T-helper 2 cell treated with Interferon-gamma antibody and Interleukin-4, amounts not matched to agents 5 μg/mL and 100 μg/mL, for 36 hours (primary cell): ENCODE measurements at regions not wholly inside any gene's neighbourhood (a gene's known extent, or its start where the extent isn't known, plus 50 kb on each side); places are given as distances from the start of the nearest gene placed in this dataset.

Experiments
- DNase-seq: peaks from one replicate; pipeline ENCODE4 v3.0.0; 2021; ENCODE audit warnings: low spot score
- H3K27ac Mint-ChIP-seq: one replicate; pipeline ENCODE4 v1.8.0; 2021; ENCODE audit warnings: mild to moderate bottlenecking, mixed read lengths
- H3K27me3 Mint-ChIP-seq: one replicate; pipeline ENCODE4 v1.8.0; 2021; ENCODE audit warnings: low read depth, mixed read lengths
- H3K36me3 Mint-ChIP-seq: one replicate; pipeline ENCODE4 v1.8.0; 2021; ENCODE audit warnings: low read depth, mixed read lengths
- H3K4me1 Mint-ChIP-seq: one replicate; pipeline ENCODE4 v1.8.0; 2021; ENCODE audit warnings: low read depth, mixed read lengths
- H3K4me3 Mint-ChIP-seq: one replicate; pipeline ENCODE4 v1.8.0; 2022; ENCODE audit warnings: mild to moderate bottlenecking, moderate library complexity, mixed read lengths
- H3K9me3 Mint-ChIP-seq: one replicate; pipeline ENCODE4 v1.8.0; 2021; ENCODE audit warnings: mixed read lengths

- no peak for DNase-seq
- Mint-ChIP-seq H3K36me3 (no peaks in the 10 kb centered on the region), H3K4me3 (no peak overlapping the region), H3K27ac (no peak overlapping the region), H3K27me3 (peaks cover 19% of the 10 kb centered on the region), H3K4me1 (peaks cover 22% of the 10 kb centered on the region), H3K9me3 (no peaks in the 10 kb centered on the region)
Measured at GRCh38 chr14:106840258-106840657, 1313.9 kb downstream of the TMEM121 start.

DNA sequence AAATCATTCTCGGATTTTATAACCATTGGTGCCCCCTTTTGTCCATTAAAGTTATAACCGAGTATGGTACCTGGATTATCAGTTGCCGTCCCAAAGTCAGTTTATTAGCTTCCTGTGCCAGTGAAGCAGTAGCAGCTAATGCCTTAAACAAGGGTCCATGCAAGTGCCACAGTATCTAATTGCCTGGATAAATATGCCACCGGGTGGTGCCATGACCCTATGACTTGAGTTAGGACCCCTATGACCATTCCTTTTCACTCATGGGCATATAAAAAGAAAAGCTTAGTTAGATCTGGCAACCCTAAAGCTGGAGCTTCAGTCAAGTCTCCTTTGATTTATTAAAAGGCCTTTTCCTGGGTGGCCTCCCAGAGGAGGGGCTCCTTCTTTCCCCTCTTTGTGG lies 1314.6 kb downstream of the TMEM121 start:
- no peaks in the 10 kb centered on the region for H3K36me3 Mint-ChIP-seq
- DNase-seq, result no peak
- peaks cover 27% of the 10 kb centered on the region for H3K4me1 Mint-ChIP-seq
- H3K27ac Mint-ChIP-seq, result no peak overlapping the region
- H3K9me3 Mint-ChIP-seq, result no peaks in the 10 kb centered on the region
- H3K4me3 Mint-ChIP-seq, result no peak overlapping the region
- peaks cover 16% of the 10 kb centered on the region for H3K27me3 Mint-ChIP-seq

DNA sequence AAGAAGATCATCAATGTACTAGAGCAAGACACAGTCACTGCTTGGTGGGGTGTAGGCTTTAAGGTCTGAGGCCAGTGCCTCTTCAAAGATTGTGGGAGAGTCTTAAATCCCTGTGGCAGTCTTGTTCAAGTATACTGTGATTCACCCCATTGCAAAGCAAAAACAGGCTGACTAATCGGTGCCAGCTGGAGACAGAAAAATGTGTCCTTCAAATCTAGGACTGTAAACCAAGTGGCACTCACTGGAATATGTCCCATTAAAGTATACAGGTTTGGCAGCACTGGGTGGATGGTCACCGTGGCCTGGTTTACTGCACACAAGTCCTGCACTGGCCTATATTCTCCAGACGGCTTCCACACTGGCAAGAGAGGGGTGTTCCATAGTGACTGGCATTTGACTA lies 1315.3 kb downstream of the TMEM121 start:
- Mint-ChIP-seq H3K4me3 (no peak overlapping the region), H3K27me3 (peaks cover 18% of the 10 kb centered on the region), H3K4me1 (peaks cover 34% of the 10 kb centered on the region), H3K9me3 (no peaks in the 10 kb centered on the region), H3K27ac (no peak overlapping the region), H3K36me3 (no peaks in the 10 kb centered on the region)
- DNase-seq, result no peak

DNA sequence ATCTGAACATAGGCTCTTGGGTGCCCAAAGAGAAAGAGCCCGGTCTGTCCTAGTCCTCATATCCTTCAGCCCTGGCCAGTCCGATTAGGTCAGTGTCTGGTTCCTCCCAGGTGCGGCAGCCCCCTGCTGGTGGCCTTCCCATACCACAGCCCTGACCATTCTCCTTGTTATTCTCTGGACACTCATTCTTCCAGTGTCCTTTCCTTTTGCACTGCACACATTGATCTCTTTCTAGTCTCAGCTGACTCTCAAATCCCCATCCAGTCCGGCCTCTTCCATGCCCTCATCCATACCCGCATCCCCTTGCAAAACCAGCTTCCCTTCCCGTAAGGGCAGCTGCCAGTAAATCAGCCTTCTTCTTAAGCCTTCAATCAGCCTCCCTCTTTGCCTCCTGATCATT lies 1316.3 kb downstream of the TMEM121 start:
- Mint-ChIP-seq H3K27me3 (peaks cover 25% of the 10 kb centered on the region), H3K4me1 (peaks cover 34% of the 10 kb centered on the region), H3K4me3 (no peak overlapping the region), H3K27ac (no peak overlapping the region), H3K9me3 (no peaks in the 10 kb centered on the region), H3K36me3 (no peaks in the 10 kb centered on the region)
- DNase-seq, result no peak

- Mint-ChIP-seq H3K9me3 (no peaks in the 10 kb centered on the region), H3K4me1 (peaks cover 38% of the 10 kb centered on the region), H3K4me3 (peak overlapping the region; percentile 94), H3K27me3 (peaks cover 32% of the 10 kb centered on the region), H3K27ac (no peak overlapping the region), H3K36me3 (no peaks in the 10 kb centered on the region)
- no peak for DNase-seq
Measured at GRCh38 chr14:106843386-106843785, 1317.0 kb downstream of the TMEM121 start.

DNA sequence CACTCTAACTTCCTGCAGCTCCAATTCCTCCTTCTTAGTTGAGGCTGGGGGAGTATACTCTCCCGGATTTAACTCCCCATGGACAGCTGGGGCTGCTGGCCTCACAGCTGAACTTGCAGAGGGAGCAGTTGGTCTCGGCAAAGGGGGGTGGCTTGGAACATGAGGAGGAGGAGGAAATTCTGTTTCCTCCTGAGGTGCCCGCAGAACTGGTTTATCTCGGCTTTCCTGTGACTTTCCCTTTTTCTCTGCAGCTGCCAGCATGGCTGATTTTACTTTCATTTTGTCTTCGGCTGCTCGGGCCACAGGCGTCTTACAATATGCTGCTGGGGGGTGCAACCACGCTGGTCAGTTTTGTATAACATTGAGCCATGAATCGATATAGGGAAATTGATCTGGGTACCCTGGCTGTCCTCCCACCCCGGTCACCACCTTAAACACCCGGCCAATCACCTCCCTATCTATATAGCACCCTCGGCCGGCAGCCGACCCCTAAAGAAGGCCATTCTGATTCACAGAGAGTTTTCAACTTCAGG lies 1317.6 kb downstream of the TMEM121 start:
- Mint-ChIP-seq H3K9me3 (no peaks in the 10 kb centered on the region), H3K36me3 (no peaks in the 10 kb centered on the region), H3K27ac (peak overlapping the region; percentile 68), H3K27me3 (peaks cover 39% of the 10 kb centered on the region), H3K4me1 (peaks cover 38% of the 10 kb centered on the region), H3K4me3 (peak overlapping the region; percentile 94)
- peak; percentile 27 for DNase-seq

DNA sequence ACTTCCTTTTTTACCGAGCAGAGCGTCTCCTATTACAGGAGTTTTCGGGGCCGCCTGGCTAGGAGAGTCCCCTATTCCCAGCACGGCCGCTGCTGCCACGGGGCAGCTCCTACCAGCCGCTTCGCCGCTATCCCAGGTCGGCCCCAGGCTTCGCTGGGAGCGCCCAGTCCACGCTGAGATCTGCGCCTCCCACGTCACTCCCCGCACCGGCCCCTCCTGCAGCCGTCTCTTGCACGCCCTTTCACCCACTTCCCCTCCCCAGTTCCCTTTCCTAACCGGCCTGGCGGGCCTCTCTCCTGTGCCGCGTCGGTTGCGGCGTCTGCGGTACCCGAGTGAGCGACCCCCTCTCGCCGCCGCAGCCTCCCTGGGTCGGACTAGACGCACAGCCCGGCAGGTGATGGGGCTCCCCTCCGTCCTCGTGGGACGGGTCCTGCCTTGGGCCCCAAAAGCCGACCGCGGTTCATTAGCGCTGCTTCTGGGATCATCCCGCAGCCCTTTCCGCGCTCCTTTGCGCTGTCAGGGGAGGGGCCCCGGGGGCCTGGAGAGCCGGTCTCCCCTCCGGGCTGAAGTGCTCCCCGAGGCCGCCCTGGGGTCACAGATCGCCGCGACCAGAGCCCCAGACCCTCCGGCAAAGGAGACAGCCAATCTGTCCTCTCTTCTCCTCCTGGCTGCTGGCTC lies 1318.4 kb downstream of the TMEM121 start:
- Mint-ChIP-seq H3K36me3 (no peaks in the 10 kb centered on the region), H3K27me3 (peaks cover 40% of the 10 kb centered on the region), H3K27ac (peak overlapping the region; percentile 68), H3K9me3 (no peaks in the 10 kb centered on the region), H3K4me3 (peak overlapping the region; percentile 94), H3K4me1 (peaks cover 38% of the 10 kb centered on the region)
- peak; percentile 53 for DNase-seq

DNA sequence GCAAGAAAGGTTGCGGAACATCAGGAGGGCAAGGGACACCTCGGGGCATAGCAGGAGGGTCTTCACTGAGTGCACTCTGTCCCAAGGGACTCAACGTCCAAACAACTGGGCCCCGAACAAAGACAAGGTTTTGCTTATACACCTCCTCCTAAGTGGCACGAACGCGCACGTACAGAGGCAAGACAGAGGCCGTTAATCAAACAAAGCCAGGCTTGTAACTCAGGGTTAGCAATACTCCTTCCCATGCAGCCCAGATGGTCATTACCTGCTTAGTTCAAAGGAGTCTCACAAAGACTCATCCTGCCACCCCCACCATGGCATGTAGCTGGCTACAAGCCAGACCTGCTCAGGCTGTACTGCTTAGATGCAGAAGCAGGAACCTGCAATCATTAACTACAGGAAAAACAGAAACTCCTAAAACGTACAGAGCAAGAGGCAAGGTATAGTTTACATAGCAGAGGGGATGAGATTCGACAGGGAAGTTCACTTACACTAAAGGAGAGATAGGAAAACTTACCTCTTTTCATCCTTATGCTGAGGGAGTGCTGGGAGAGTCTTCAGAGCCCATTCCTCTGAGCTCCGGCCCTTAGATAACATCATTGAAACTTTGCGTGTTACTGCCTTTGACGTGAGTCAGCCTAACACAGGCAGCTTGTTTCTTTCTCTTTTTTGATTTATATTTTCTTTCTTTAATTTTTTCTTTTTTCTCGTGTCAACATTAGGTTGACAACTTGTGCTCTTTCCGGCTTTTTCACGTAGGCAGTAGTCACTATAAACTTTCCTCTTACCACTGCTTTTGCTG lies 1319.1 kb downstream of the TMEM121 start:
- H3K27me3 Mint-ChIP-seq, result peaks cover 41% of the 10 kb centered on the region
- DNase-seq, result peak; percentile 27
- no peaks in the 10 kb centered on the region for H3K36me3 Mint-ChIP-seq
- no peaks in the 10 kb centered on the region for H3K9me3 Mint-ChIP-seq
- peak overlapping the region; percentile 28 for H3K27ac Mint-ChIP-seq
- peaks cover 36% of the 10 kb centered on the region for H3K4me1 Mint-ChIP-seq
- H3K4me3 Mint-ChIP-seq, result peak overlapping the region; percentile 94

GRCh38 chr14:106846218-106846617 lies 1319.8 kb downstream of the TMEM121 start:
- H3K4me1 Mint-ChIP-seq, result peaks cover 36% of the 10 kb centered on the region
- H3K27ac Mint-ChIP-seq, result no peak overlapping the region

DNA sequence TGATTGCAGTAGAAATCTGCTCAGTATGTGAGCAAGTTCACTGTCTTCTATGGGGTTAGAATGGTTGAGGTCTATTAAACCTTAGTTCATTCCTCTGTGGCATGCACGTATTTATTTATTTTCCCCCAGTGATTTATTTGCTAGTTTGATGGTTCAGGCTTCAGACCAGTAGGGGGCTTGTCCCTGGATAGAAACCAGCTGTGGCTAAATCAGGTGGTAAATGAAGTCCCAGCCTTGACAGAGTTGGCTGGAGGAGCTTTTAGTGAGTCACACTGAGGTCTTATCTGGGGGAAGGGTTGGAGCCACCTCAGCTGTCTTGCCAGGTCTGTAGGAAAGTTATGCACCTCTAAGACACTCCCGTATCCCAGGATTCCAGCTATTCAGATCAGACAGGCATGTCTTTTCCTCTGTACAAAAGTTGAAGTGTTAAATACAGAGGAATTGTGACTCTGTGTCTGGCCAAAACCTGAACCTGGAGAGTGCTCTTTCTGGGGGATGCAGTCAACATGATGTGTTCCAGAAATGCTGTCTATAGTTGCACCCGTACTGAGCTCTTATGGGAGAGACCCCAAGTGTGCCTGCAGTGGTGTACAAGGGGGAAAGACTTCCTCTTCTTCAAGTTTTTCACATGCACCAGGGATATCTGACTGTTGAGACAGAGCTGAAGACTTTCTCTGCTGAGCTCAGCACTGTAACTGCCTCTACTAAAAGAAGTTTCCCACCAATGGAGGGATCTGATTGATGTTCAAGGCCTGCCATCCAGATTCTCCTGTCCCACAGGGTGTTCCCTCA lies 1322.1 kb downstream of the TMEM121 start:
- Mint-ChIP-seq H3K27ac (no peak overlapping the region), H3K4me3 (no peak overlapping the region), H3K9me3 (no peaks in the 10 kb centered on the region), H3K27me3 (peaks cover 38% of the 10 kb centered on the region), H3K4me1 (peaks cover 29% of the 10 kb centered on the region), H3K36me3 (no peaks in the 10 kb centered on the region)
- no peak for DNase-seq

More at GRCh38 chr14:106846218-106846617, 1319.8 kb downstream of the TMEM121 start:
- Mint-ChIP-seq H3K4me3 (peak overlapping the region; percentile 37), H3K36me3 (no peaks in the 10 kb centered on the region), H3K9me3 (no peaks in the 10 kb centered on the region), H3K27me3 (peaks cover 42% of the 10 kb centered on the region)
- DNase-seq, result no peak

GRCh38 chr14:106850913-106851825 lies 1324.8 kb downstream of the TMEM121 start:
- Mint-ChIP-seq H3K4me3 (no peak overlapping the region), H3K9me3 (no peaks in the 10 kb centered on the region), H3K27ac (no peak overlapping the region), H3K27me3 (peaks cover 55% of the 10 kb centered on the region), H3K36me3 (no peaks in the 10 kb centered on the region), H3K4me1 (peaks cover 9% of the 10 kb centered on the region)
- no peak for DNase-seq

DNA sequence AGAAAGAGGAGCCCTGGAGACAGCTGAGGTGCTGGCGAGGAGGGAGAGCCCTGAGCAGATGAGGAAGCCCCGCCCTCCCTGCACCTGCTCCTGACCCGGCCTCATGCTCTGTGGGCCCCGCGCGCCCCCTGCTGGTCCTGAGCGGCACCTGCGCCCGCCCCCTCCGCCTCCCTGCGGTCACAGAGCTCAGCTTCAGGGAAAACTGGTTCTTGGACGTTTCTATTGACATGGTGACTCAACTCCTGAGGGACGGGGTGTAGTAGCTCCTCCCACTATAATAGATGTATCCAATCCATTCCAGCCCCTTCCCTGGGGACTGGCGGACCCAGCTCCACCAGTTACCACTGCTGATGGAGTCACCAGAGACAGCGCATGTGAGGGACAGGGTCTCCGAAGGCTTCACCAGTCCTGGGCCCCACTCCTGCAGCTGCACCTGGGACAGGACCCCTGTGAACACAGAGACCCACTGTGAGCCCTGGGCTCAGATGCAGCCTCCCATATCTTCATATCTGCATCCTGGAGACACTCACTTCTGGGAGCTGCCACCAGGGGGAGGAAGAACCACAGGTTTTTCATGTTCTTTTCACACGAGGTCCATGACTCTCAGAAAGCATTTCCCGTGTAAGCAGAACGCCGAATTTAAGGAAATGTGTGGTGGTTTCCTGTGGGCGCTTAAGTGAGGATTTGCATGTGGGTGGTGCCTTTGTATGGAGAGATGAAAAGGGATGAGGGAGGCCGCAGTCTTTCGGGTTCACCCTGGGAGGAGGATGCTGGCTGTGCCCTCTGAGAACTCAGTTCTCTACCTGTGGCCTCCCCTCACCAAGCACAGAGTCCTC lies 1346.4 kb downstream of the TMEM121 start:
- Mint-ChIP-seq H3K4me1 (peaks cover 18% of the 10 kb centered on the region), H3K27ac (peak overlapping the region; percentile 13), H3K4me3 (peak overlapping the region; percentile 38), H3K27me3 (peaks cover 40% of the 10 kb centered on the region), H3K9me3 (no peaks in the 10 kb centered on the region), H3K36me3 (no peaks in the 10 kb centered on the region)
- DNase-seq, result peak; percentile 89
